IPS DF 6.9 (cell line): ENCODE measurements at regions not wholly inside any gene's neighbourhood (a gene's known extent, or its start where the extent isn't known, plus 50 kb on each side); places are given as distances from the start of the nearest gene placed in this dataset.

Source experiments
- DNase-seq: peaks from one replicate; pipeline ENCODE4 v3.0.0-alpha.2; 2013; ENCODE audit warnings: low read depth, low spot score
- H3K27ac ChIP-seq: one replicate; pipeline ENCODE4 v1.5.1; 2013; ENCODE audit warnings: low read length, control low read depth
- H3K27me3 ChIP-seq: 2 replicates; pipeline ENCODE4 v1.6.1; 2013; ENCODE audit warnings: mild to moderate bottlenecking, low read length; ENCODE audit not compliant: control insufficient read depth, insufficient read depth
- H3K36me3 ChIP-seq: 2 replicates; pipeline ENCODE4 v1.6.1; 2013; ENCODE audit warnings: low read length; ENCODE audit not compliant: control insufficient read depth, insufficient read depth
- H3K4me1 ChIP-seq: 2 replicates; pipeline ENCODE4 v1.6.1; 2013; ENCODE audit warnings: low read length; ENCODE audit not compliant: control insufficient read depth, insufficient read depth
- H3K4me3 ChIP-seq: 2 replicates; pipeline ENCODE4 v1.5.1; 2013; ENCODE audit warnings: mild to moderate bottlenecking, low read length
- H3K9me3 ChIP-seq: 2 replicates; pipeline ENCODE4 v1.6.1; 2013; ENCODE audit warnings: low read length, inconsistent platforms; ENCODE audit not compliant: control insufficient read depth, insufficient read depth
- WGBS: extraction: QIAGEN DNeasy Blood & Tissue Kit; methylation state at CpG from one replicate; pipeline ENCODE4 v1.1.7; 2013; ENCODE audit warnings: mixed read lengths, missing lambda C conversion rate; ENCODE audit not compliant: insufficient read length, insufficient coverage; 5-methylcytosine and 5-hydroxymethylcytosine counted together

- WGBS: no CpG with 5 or more reads among the region's 3 CpGs
- Histone ChIP-seq H3K36me3 (no peaks in the 10 kb centered on the region), H3K4me1 (no peaks in the 10 kb centered on the region), H3K9me3 (no peaks in the 10 kb centered on the region), H3K4me3 (no peak overlapping the region), H3K27me3 (no peaks in the 10 kb centered on the region), H3K27ac (no peak overlapping the region)
- no peak for DNase-seq
Observed at GRCh38 chr3:31176045-31176444, 281.6 kb upstream of the GADL1 start.

DNA sequence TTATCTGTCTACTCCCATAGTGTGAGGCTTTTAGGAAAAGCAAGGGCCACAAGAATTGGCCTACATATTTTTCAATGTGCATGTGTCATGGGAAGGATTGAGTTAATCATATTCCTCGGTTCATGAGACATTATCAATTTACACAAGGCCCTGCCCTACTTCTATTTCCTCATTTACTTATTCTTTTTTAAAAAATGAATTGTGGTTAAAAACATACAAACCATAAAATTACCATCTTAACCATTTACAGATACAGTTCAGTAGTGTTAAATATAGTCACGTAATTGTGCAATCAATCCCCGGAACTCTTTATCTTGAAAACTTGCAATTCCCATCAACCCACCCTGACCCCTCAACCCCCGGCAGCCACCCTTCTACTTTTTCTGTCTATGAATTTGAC lies 284.0 kb upstream of the GADL1 start:
- no peak overlapping the region for H3K4me3 ChIP-seq
- no peaks in the 10 kb centered on the region for H3K27me3 ChIP-seq
- H3K27ac ChIP-seq: no peak overlapping the region
- DNase-seq: no peak
- WGBS: no CpG with 5 or more reads among the region's 4 CpGs
- no peaks in the 10 kb centered on the region for H3K9me3 ChIP-seq
- no peaks in the 10 kb centered on the region for H3K36me3 ChIP-seq
- no peaks in the 10 kb centered on the region for H3K4me1 ChIP-seq

DNA sequence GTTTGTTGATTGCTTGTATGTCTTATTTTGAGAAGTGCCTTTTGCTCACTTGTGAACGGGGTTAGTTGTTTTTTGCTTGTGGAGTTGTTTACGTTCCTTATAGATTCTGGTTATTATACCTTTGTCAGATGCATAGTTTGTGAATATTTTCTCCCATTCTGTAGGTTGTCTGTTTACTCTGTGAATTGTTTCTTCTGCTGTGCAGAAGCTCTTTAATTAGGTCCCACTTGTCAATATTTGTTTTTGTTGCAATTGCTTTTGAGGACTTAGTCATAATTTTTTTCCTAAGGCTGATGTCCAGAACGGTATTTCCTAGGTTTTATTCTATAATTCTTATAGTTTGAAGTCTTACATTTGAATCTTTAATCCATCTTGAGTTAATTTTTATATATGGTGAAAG lies 285.3 kb upstream of the GADL1 start:
- H3K9me3 ChIP-seq: no peaks in the 10 kb centered on the region
- H3K27me3 ChIP-seq: no peaks in the 10 kb centered on the region
- H3K27ac ChIP-seq: no peak overlapping the region
- no peak for DNase-seq
- WGBS: no CpG with 5 or more reads among the region's 3 CpGs
- H3K4me3 ChIP-seq: no peak overlapping the region
- no peaks in the 10 kb centered on the region for H3K36me3 ChIP-seq
- H3K4me1 ChIP-seq: no peaks in the 10 kb centered on the region

DNA sequence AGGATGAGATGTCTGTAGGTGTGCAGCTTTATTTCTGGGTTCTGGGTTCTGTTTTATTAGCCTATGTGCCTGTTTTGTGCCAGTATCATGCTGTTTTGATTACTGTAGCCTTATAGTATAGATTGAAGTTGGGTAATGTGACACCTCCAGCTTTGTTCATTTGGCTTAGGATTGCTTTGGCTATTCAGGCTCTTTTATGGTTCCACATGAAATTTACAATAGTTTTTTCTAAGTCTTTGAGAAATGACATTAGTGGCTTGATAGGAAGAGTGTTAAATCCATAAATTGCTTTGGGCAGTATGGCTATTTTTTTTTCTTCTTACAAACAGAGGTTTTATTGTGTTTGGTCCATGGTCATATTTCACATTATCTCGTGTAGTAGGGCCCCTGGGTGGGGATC lies 285.8 kb upstream of the GADL1 start:
- no peak overlapping the region for H3K27ac ChIP-seq
- no peaks in the 10 kb centered on the region for H3K36me3 ChIP-seq
- no peaks in the 10 kb centered on the region for H3K27me3 ChIP-seq
- no peaks in the 10 kb centered on the region for H3K9me3 ChIP-seq
- H3K4me3 ChIP-seq: no peak overlapping the region
- H3K4me1 ChIP-seq: no peaks in the 10 kb centered on the region
- no CpG with 5 or more reads among the region's 1 CpG for WGBS
- no peak for DNase-seq

GRCh38 chr3:31181661-31182060 lies 287.2 kb upstream of the GADL1 start:
- Histone ChIP-seq H3K4me3 (no peak overlapping the region), H3K27ac (no peak overlapping the region), H3K4me1 (no peaks in the 10 kb centered on the region), H3K36me3 (no peaks in the 10 kb centered on the region), H3K9me3 (no peaks in the 10 kb centered on the region), H3K27me3 (no peaks in the 10 kb centered on the region)
- DNase-seq: no peak
- no CpG with 5 or more reads among the region's 16 CpGs for WGBS

- Histone ChIP-seq H3K4me3 (no peak overlapping the region), H3K4me1 (no peaks in the 10 kb centered on the region), H3K9me3 (no peaks in the 10 kb centered on the region), H3K27me3 (no peaks in the 10 kb centered on the region), H3K27ac (no peak overlapping the region), H3K36me3 (no peaks in the 10 kb centered on the region)
- WGBS: no CpG with 5 or more reads among the region's 1 CpG
- DNase-seq: no peak
Observed at GRCh38 chr3:31182661-31183060, 288.2 kb upstream of the GADL1 start.

DNA sequence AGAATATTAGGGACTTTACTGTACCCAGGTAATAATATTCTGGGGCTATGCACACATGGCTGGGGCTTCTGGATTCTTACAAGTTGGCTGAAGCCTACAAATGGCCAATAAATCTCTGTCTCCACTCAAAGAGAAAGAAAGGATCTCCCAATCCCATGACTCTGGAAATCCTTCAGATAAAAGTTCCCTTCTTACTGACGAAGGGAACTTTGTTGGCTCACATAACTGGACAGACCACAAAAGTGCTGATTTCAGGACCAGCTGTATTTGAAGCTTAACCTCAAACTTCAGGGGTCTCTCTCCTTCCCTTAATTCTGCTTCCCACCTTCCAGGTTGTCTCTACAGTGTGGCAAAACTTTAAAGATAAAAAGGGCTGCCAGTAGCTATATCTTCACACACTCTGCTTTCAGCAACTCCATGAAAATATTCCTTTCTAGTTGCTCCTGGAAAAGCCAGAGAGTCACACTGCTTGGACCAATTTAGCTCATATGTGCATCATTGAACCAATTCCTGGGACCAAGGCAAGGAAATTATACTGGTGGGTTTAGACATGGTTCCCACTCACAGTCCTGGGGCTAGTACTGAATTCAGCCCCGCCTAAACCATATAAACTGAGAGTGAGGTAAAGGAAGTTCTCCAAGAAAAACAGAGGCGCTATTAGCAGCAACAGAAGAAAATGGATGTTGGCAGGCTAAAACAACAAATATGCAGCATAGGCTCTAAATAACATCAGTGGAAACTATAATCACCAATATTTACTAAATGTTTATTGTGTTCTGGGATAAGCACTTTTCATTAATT lies 290.0 kb upstream of the GADL1 start:
- Histone ChIP-seq H3K4me3 (no peak overlapping the region), H3K27ac (no peak overlapping the region), H3K9me3 (no peaks in the 10 kb centered on the region), H3K27me3 (no peaks in the 10 kb centered on the region), H3K4me1 (no peaks in the 10 kb centered on the region), H3K36me3 (no peaks in the 10 kb centered on the region)
- WGBS: no CpG with 5 or more reads among the region's 3 CpGs
- no peak for DNase-seq

GRCh38 chr3:31185062-31185357 lies 290.5 kb upstream of the GADL1 start:
- H3K4me1 ChIP-seq: no peaks in the 10 kb centered on the region
- no peaks in the 10 kb centered on the region for H3K9me3 ChIP-seq
- H3K36me3 ChIP-seq: no peaks in the 10 kb centered on the region
- H3K27ac ChIP-seq: no peak overlapping the region
- no CpG with 5 or more reads among the region's 2 CpGs for WGBS
- no peak overlapping the region for H3K4me3 ChIP-seq
- no peaks in the 10 kb centered on the region for H3K27me3 ChIP-seq
- no peak for DNase-seq

- Histone ChIP-seq H3K4me1 (no peaks in the 10 kb centered on the region), H3K27ac (no peak overlapping the region), H3K4me3 (no peak overlapping the region), H3K36me3 (no peaks in the 10 kb centered on the region), H3K27me3 (no peaks in the 10 kb centered on the region), H3K9me3 (no peaks in the 10 kb centered on the region)
- DNase-seq: no peak
- no CpG with 5 or more reads among the region's 4 CpGs for WGBS
Observed at GRCh38 chr3:31186041-31186440, 291.6 kb upstream of the GADL1 start.

DNA sequence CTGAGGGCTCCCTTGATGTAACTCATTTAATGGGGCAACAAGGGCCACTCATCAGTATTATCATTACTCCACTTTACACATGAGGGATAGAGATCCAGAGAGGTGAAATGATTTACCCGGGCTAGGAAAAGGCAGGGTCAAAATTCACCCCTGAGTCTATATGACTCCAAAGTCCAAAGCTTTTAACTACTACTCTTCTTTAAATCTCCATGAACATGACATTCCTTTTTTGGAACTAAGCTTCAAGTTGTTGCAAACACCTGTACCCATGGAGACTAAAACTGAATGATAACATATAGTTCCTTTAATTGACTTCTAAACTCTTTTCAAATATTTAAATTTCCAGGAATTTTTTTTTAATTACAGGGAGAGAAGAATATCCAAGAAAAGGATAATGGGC lies 292.9 kb upstream of the GADL1 start:
- no peak for DNase-seq
- no peaks in the 10 kb centered on the region for H3K9me3 ChIP-seq
- no peak overlapping the region for H3K4me3 ChIP-seq
- WGBS: no CpG with 5 or more reads among the region's 1 CpG
- H3K27ac ChIP-seq: no peak overlapping the region
- no peaks in the 10 kb centered on the region for H3K27me3 ChIP-seq
- H3K36me3 ChIP-seq: no peaks in the 10 kb centered on the region
- H3K4me1 ChIP-seq: no peaks in the 10 kb centered on the region

DNA sequence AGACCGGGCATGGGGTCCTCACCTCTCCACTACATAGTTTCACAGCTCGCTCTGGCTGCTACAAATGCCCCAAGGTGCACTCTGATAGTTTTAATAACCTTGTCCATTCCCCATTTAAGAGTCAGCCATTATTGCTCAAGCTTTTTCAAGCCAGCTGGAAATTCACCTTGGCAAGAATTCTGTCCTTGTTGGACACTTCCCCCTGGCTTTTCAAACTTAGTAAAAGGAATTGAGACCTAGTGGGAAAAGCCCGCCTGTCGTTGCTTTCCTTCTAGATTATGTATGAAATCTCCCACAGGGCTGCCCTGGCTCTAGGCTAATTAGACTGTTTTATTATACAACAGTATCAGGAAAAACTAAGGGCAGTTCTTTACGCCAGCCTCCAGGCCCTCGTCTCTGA lies 293.7 kb upstream of the GADL1 start:
- no peaks in the 10 kb centered on the region for H3K4me1 ChIP-seq
- DNase-seq: no peak
- no CpG with 5 or more reads among the region's 6 CpGs for WGBS
- no peak overlapping the region for H3K4me3 ChIP-seq
- H3K9me3 ChIP-seq: no peaks in the 10 kb centered on the region
- no peaks in the 10 kb centered on the region for H3K27me3 ChIP-seq
- H3K36me3 ChIP-seq: no peaks in the 10 kb centered on the region
- H3K27ac ChIP-seq: no peak overlapping the region
